Activated naive CD4-positive, alpha-beta T cell treated with anti-CD3 and anti-CD28 coated beads, Interleukin-2, amount 10 ng/mL, durations not matched to agents 7 days and 5 days (primary cell): ENCODE measurements at regions not wholly inside any gene's neighbourhood (a gene's known extent, or its start where the extent isn't known, plus 50 kb on each side); places are given as distances from the start of the nearest gene placed in this dataset.
"Not testable (repeated sequence)": the region's sequence is repeated elsewhere in the genome, so short reads cannot be mapped to it uniquely, and the experiment has no call there.

Source experiments
- CTCF ChIA-PET: fragments of 350-600 bp; sonication (Branson Sonifier 250); formaldehyde crosslinking; loops from one replicate; lab custom pipeline; 2021; ENCODE audit warnings: antibody characterized with exemption; lab: Charles Lee
- DNase-seq: peaks from one replicate; pipeline ENCODE4 v3.0.0-alpha.2; 2020
- H3K27ac Mint-ChIP-seq: one replicate; pipeline ENCODE4 v1.8.0; 2021; ENCODE audit warnings: mild to moderate bottlenecking, moderate library complexity, mixed read lengths
- H3K27me3 Mint-ChIP-seq: one replicate; pipeline ENCODE4 v1.8.0; 2021; ENCODE audit warnings: mild to moderate bottlenecking, mixed read lengths
- H3K36me3 Mint-ChIP-seq: one replicate; pipeline ENCODE4 v1.8.0; 2021; ENCODE audit warnings: mixed read lengths
- H3K4me1 Mint-ChIP-seq: one replicate; pipeline ENCODE4 v1.8.0; 2021; ENCODE audit warnings: mixed read lengths
- H3K4me3 Mint-ChIP-seq: one replicate; pipeline ENCODE4 v1.8.0; 2021; ENCODE audit warnings: mild to moderate bottlenecking, moderate library complexity, mixed read lengths
- H3K9me3 Mint-ChIP-seq: one replicate; pipeline ENCODE4 v1.8.0; 2021; ENCODE audit warnings: mixed read lengths

GRCh38 chr6:57708061-57708460 lies 390.6 kb downstream of the PRIM2 start:
- H3K27ac Mint-ChIP-seq, H3K27me3 Mint-ChIP-seq, DNase-seq, H3K4me3 Mint-ChIP-seq, H3K36me3 Mint-ChIP-seq, CTCF ChIA-PET, H3K4me1 Mint-ChIP-seq, H3K9me3 Mint-ChIP-seq: not testable (repeated sequence)

- H3K9me3 Mint-ChIP-seq, H3K4me1 Mint-ChIP-seq, H3K4me3 Mint-ChIP-seq, H3K36me3 Mint-ChIP-seq, CTCF ChIA-PET, DNase-seq, H3K27ac Mint-ChIP-seq, H3K27me3 Mint-ChIP-seq: not testable (repeated sequence)
These were observed 405.1 kb downstream of the PRIM2 start for GRCh38 chr6:57722546-57722945.

- H3K27ac Mint-ChIP-seq, H3K4me3 Mint-ChIP-seq, H3K36me3 Mint-ChIP-seq, CTCF ChIA-PET, H3K4me1 Mint-ChIP-seq, H3K27me3 Mint-ChIP-seq, H3K9me3 Mint-ChIP-seq, DNase-seq: not testable (repeated sequence)
These were observed 406.5 kb downstream of the PRIM2 start for GRCh38 chr6:57723815-57724401.

- H3K27me3 Mint-ChIP-seq, H3K9me3 Mint-ChIP-seq, CTCF ChIA-PET: not testable (repeated sequence)
These were observed 412.0 kb downstream of the PRIM2 start for GRCh38 chr6:57729407-57729806.

GRCh38 chr6:57730726-57731125 lies 413.3 kb downstream of the PRIM2 start:
- H3K27ac Mint-ChIP-seq, H3K4me3 Mint-ChIP-seq, CTCF ChIA-PET, H3K27me3 Mint-ChIP-seq, H3K9me3 Mint-ChIP-seq, DNase-seq, H3K4me1 Mint-ChIP-seq, H3K36me3 Mint-ChIP-seq: not testable (repeated sequence)

More at GRCh38 chr6:57729407-57729806, 412.0 kb downstream of the PRIM2 start:
- DNase-seq, H3K4me3 Mint-ChIP-seq, H3K27ac Mint-ChIP-seq, H3K4me1 Mint-ChIP-seq, H3K36me3 Mint-ChIP-seq: not testable (repeated sequence)

- H3K4me3 Mint-ChIP-seq, DNase-seq, H3K4me1 Mint-ChIP-seq, H3K27ac Mint-ChIP-seq, H3K9me3 Mint-ChIP-seq, H3K36me3 Mint-ChIP-seq, H3K27me3 Mint-ChIP-seq, CTCF ChIA-PET: not testable (repeated sequence)
These were observed 430.3 kb downstream of the PRIM2 start for GRCh38 chr6:57747716-57748115.

GRCh38 chr6:57759850-57760249 lies 442.4 kb downstream of the PRIM2 start:
- not testable (repeated sequence) for H3K9me3 Mint-ChIP-seq, H3K4me3 Mint-ChIP-seq

GRCh38 chr6:57792720-57793397 lies 475.4 kb downstream of the PRIM2 start:
- H3K27me3 Mint-ChIP-seq, result peaks cover 23% of the 10 kb centered on the region
- H3K36me3 Mint-ChIP-seq, H3K27ac Mint-ChIP-seq, H3K4me3 Mint-ChIP-seq, H3K4me1 Mint-ChIP-seq, H3K9me3 Mint-ChIP-seq, CTCF ChIA-PET, DNase-seq: not testable (repeated sequence)

More at GRCh38 chr6:57759850-57760249, 442.4 kb downstream of the PRIM2 start:
- DNase-seq, H3K27me3 Mint-ChIP-seq, H3K4me1 Mint-ChIP-seq, H3K36me3 Mint-ChIP-seq, CTCF ChIA-PET, H3K27ac Mint-ChIP-seq: not testable (repeated sequence)

GRCh38 chr6:57793398-57793762 lies 475.9 kb downstream of the PRIM2 start:
- H3K36me3 Mint-ChIP-seq, H3K9me3 Mint-ChIP-seq, CTCF ChIA-PET, H3K4me1 Mint-ChIP-seq, H3K4me3 Mint-ChIP-seq, H3K27ac Mint-ChIP-seq, DNase-seq: not testable (repeated sequence)
- peaks cover 23% of the 10 kb centered on the region for H3K27me3 Mint-ChIP-seq

GRCh38 chr6:57799703-57800479 lies 482.5 kb downstream of the PRIM2 start:
- H3K36me3 Mint-ChIP-seq, DNase-seq, H3K9me3 Mint-ChIP-seq, H3K4me1 Mint-ChIP-seq, CTCF ChIA-PET: not testable (repeated sequence)
- H3K4me3 Mint-ChIP-seq, result peak overlapping the region; percentile 12
- peak overlapping the region; percentile 78 for H3K27ac Mint-ChIP-seq
- H3K27me3 Mint-ChIP-seq, result peaks cover 25% of the 10 kb centered on the region

GRCh38 chr6:57808581-57808980 lies 491.2 kb downstream of the PRIM2 start:
- H3K4me3 Mint-ChIP-seq, DNase-seq, CTCF ChIA-PET, H3K4me1 Mint-ChIP-seq, H3K36me3 Mint-ChIP-seq, H3K9me3 Mint-ChIP-seq: not testable (repeated sequence)
- peaks cover 52% of the 10 kb centered on the region for H3K27me3 Mint-ChIP-seq
- H3K27ac Mint-ChIP-seq, result peak overlapping the region; percentile 13

GRCh38 chr6:57809454-57809853 lies 492.0 kb downstream of the PRIM2 start:
- not testable (repeated sequence) for H3K36me3 Mint-ChIP-seq, H3K4me1 Mint-ChIP-seq

GRCh38 chr6:57813271-57814075 lies 496.0 kb downstream of the PRIM2 start:
- H3K4me3 Mint-ChIP-seq, DNase-seq, CTCF ChIA-PET, H3K27ac Mint-ChIP-seq, H3K9me3 Mint-ChIP-seq, H3K36me3 Mint-ChIP-seq, H3K4me1 Mint-ChIP-seq: not testable (repeated sequence)
- peaks cover 43% of the 10 kb centered on the region for H3K27me3 Mint-ChIP-seq

More at GRCh38 chr6:57809454-57809853, 492.0 kb downstream of the PRIM2 start:
- H3K27ac Mint-ChIP-seq, H3K9me3 Mint-ChIP-seq, H3K4me3 Mint-ChIP-seq, DNase-seq, CTCF ChIA-PET: not testable (repeated sequence)
- peaks cover 56% of the 10 kb centered on the region for H3K27me3 Mint-ChIP-seq

- DNase-seq, CTCF ChIA-PET: not testable (repeated sequence)
- peaks cover 29% of the 10 kb centered on the region for H3K27me3 Mint-ChIP-seq
These were observed 498.4 kb downstream of the PRIM2 start for GRCh38 chr6:57815826-57816225.

More at GRCh38 chr6:57815826-57816225, 498.4 kb downstream of the PRIM2 start:
- H3K9me3 Mint-ChIP-seq, H3K4me3 Mint-ChIP-seq, H3K4me1 Mint-ChIP-seq, H3K36me3 Mint-ChIP-seq, H3K27ac Mint-ChIP-seq: not testable (repeated sequence)
